NCI-H1092 (cell line): ENCODE measurements at regions not wholly inside any gene's neighbourhood (a gene's known extent, or its start where the extent isn't known, plus 50 kb on each side); places are given as distances from the start of the nearest gene placed in this dataset.
"Not testable (repeated sequence)": the region's sequence is repeated elsewhere in the genome, so short reads cannot be mapped to it uniquely, and the experiment has no call there.

Source experiments
- DNase-seq: peaks from one replicate; lab custom pipeline; 2025; lab: John Stamatoyannopoulos, UW

DNA sequence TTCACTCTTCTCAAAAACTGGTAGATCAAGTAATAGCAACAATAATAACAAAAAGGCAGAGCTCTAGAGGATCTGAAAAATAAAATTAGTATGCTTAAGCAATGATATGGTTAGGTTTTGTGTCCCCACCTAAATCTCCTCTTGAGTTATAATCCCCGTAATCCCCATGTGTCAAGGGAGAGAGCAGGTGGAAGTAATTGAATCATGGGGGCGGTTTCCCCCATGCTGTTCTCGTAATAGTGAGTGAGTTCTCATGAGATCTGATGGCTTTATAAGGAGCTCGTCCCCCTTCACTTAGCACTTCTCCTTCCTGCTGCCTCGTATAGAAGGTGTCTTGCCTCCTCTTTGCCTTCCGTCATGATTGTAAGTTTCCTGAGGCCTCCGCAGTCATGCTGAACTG is 60.2 kb upstream of the ABHD2 start:
- no peak for DNase-seq

DNA sequence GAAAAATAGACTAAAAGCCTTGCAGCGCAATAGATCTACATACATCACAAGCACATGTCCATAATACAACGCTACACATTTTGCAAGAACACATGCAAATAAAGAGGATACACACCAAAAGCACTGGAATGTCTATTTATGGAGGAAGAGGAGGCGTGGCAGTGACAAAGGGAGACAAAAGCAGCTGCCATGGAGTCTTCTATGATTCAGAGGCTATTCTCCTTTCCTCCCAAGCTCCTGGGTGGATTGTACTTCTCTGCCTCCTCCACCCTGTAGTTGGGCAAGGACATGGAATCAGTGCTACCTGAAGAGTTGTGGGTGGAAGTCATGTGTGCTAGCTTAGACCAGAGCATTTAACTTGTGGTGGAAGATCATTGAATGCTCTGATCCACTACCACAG is 57.9 kb upstream of the ABHD2 start:
- DNase-seq: no peak

DNA sequence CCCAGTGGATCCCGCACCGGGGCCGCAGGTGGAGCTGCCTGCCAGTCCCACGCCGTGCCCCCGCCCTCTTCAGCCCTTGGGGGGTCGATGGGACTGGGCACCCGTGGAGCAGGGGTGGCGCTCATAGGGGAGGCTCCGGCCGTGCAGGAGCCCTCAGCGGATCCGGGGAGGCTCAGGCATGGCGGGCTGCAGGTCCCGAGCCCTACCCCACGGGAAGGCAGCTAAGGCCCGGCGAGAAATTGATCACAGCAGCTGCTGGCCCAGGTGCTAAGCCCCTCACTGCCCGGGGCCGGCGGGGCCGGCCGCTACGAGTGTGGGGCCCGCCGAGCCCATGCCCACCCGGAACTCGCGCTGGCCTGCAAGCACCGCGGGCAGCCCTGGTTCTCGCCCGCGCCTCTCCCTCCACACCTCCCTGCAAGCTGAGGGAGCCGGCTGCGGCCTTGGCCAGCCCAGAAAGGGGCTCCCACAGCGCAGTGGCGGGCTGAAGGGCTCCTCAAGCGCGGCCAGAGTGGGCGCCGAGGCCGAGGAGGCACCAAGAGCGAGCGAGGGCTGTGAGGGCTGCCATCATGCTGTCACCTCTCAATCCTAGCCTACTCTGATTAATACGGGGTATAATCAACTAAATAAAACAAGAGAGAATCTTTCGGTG is 56.5 kb upstream of the ABHD2 start:
- not testable (repeated sequence) for DNase-seq

DNA sequence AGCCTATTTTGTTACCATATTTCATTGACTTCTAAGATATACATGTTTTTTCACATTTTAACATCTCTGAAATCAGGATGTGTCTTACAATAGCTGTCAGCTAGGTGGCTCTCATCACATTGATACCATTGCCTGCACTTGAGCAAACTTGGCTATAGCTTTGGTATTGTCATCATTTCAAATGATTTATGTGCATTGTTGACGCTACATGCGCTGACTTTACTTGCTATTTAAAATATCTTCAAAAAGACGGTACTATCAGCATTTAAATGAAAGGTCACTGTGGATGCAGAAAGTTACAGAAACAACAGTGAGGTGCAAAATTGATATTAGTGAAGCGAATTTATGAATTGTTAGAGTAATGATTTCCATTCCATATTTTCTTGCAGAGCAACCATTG is 54.0 kb upstream of the ABHD2 start:
- no peak for DNase-seq

DNA sequence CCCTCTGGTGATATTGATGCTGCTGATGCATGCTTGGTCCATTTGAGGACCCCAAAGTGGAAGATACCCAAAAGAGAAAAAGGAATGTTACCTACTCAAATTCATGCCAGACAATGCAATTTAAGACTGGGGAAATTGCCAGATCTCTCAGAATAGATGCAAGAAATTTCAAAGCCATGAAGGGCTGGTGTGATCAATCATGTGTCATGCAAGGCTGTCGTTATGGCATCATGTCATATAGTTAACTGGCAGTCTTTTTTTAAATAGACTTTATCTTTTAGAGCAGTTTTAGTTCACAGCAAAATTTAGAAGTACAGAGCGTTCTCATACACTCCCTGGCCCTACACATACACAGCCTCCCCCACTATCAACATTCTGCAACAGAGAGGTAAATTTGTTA is 53.1 kb upstream of the ABHD2 start:
- DNase-seq: no peak

DNA sequence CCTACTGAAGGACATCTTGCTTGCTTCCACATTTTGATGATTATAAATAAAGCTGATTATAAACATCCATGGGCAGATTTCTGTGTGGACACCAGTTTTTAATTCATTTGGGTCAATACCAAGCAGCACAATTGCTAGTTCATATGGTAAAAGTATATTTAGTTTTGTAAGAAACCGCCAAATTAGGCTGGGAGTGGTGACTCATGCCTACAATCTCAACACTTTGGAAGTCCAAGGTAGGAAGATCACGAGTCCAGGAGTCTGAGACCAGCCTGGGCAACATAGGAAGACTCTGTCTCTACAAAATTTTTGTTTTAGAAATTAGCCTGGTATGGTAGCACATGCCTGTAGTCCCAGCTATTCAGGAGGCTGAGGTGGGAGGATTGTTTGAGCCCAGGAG is 52.6 kb upstream of the ABHD2 start:
- DNase-seq: no peak

DNA sequence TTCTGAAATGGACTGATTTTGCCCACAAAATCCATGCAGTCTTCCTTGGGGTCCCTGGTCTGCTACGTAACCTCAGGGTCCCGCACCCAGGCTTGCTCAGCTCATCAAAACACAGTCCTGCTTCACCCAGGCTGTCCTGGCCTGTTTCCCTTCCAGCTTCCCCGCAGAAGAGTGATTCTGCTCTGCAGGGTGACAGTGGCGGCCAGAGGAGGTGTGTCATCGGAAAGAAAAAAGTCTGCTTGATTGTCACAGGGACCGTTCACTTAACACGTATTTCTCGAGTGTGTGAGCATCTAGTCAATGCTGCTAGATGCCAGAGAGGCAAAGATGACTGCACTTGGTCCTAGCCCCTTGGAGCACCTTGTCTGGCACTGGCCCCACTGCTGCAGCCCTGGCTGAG is 50.1 kb upstream of the ABHD2 start:
- DNase-seq: no peak
